Esophagus muscularis mucosa (tissue), 4 donors: ENCODE measurements at regions not wholly inside any gene's neighbourhood (a gene's known extent, or its start where the extent isn't known, plus 50 kb on each side); places are given as distances from the start of the nearest gene placed in this dataset.

Experiments used
- DNase-seq: peaks from one replicate; pipeline ENCODE4 v3.0.0-alpha.2; 2017; ENCODE audit errors: extremely low spot score
- H3K27ac ChIP-seq, 4 donors: fragments of 200-600 bp; sonication (generic); replicated peaks in 1 of 4; 1 replicate in 3 of 4; 2 replicates in 1 of 4; pipeline ENCODE4 v1.5.1; 2016 to 2019; ENCODE audit warnings: mild to moderate bottlenecking in 1 of 4
- H3K27me3 ChIP-seq, 4 donors: fragments of 200-600 bp; sonication (generic); one replicate each; pipeline versions ENCODE4 v1.5.1 to v1.6.0; 2016 to 2019
- H3K36me3 ChIP-seq, 4 donors: fragments of 200-600 bp; sonication (generic); one replicate each; pipeline ENCODE4 v1.5.1; 2016 to 2019
- H3K4me1 ChIP-seq, 4 donors: fragments of 200-600 bp; sonication (generic); one replicate each; pipeline ENCODE4 v1.5.1; 2016 to 2019
- H3K4me3 ChIP-seq, 4 donors: fragments of 200-600 bp; sonication (generic); 1 replicate in 2 of 4; 2 replicates in 2 of 4; pipeline ENCODE4 v1.5.1; 2016 to 2019; ENCODE audit warnings: mild to moderate bottlenecking in 4 of 4, moderate library complexity in 1 of 4
- H3K9me3 ChIP-seq, 4 donors: fragments of 200-600 bp; sonication (generic); 1 replicate in 3 of 4; 2 replicates in 1 of 4; pipeline ENCODE4 v1.5.1; 2016 to 2019
- CTCF ChIP-seq, 3 experiments: fragments of 200-600 bp in 2 of 3; fragments of 450-650 bp in 1 of 3; sonication (generic) in 2 of 3; IDR thresholded peaks; one replicate each; pipeline ENCODE4 v1.5.1; 2017 to 2019; ENCODE audit warnings: antibody characterized with exemption in 3 of 3, mild to moderate bottlenecking in 2 of 3, moderate library complexity in 1 of 3
- EP300 ChIP-seq: sonication (generic); formaldehyde crosslinking; IDR thresholded peaks from one replicate; pipeline ENCODE4 v1.6.1; 2017; ENCODE audit warnings: antibody characterized with exemption
- POLR2A ChIP-seq: fragments of 450-650 bp; IDR thresholded peaks from one replicate; pipeline ENCODE4 v1.6.1; 2017; ENCODE audit warnings: antibody characterized with exemption, moderate library complexity, mild to moderate bottlenecking, low read depth
- POLR2AphosphoS5 ChIP-seq, 2 donors: sonication (generic); formaldehyde crosslinking; IDR thresholded peaks; one replicate each; pipeline ENCODE4 v1.6.1; 2017; ENCODE audit warnings: antibody characterized with exemption in 2 of 2
- WGBS: methylation state at CpG from one replicate; pipeline ENCODE4 v1.1.5; 2018; 5-methylcytosine and 5-hydroxymethylcytosine counted together
- intact Hi-C: fragments of 100-400 bp; cut with DNase I; formaldehyde crosslinking; loops from one replicate; pipeline ENCODE4 v1.15.1; 2023

- no peaks in the 10 kb centered on the region for H3K4me1 ChIP-seq
- TF ChIP-seq POLR2AphosphoS5 (IDR thresholded peaks at IDR 0.05) (no peak), POLR2A (no peak), EP300 (no peak), CTCF (IDR thresholded peaks at IDR 0.05) (no peak)
- H3K27me3 ChIP-seq = no peaks in the 10 kb centered on the region
- no peaks in the 10 kb centered on the region for H3K9me3 ChIP-seq
- no peaks in the 10 kb centered on the region for H3K36me3 ChIP-seq
- no peak overlapping the region for H3K4me3 ChIP-seq
- intact Hi-C loops = no loop called here
- no peak overlapping the region for H3K27ac ChIP-seq
- WGBS = 95% methylated on average over 8 of the region's 8 CpGs
- DNase-seq = no peak
Measured at GRCh38 chr4:13262816-13263215, 221.3 kb downstream of the RAB28 start.

- intact Hi-C loops = no loop called here
- no peaks in the 10 kb centered on the region for H3K9me3 ChIP-seq
- H3K36me3 ChIP-seq = no peaks in the 10 kb centered on the region
- TF ChIP-seq POLR2A (no peak), EP300 (no peak), CTCF (IDR thresholded peaks at IDR 0.05) (no peak), POLR2AphosphoS5 (IDR thresholded peaks at IDR 0.05) (no peak)
- no peaks in the 10 kb centered on the region for H3K27me3 ChIP-seq
- no peak overlapping the region for H3K27ac ChIP-seq
- H3K4me1 ChIP-seq = no peaks in the 10 kb centered on the region
- WGBS = 45% methylated on average over 1 of the region's 1 CpG
- no peak for DNase-seq
- no peak overlapping the region for H3K4me3 ChIP-seq
Measured at GRCh38 chr4:13261486-13262257, 222.5 kb downstream of the RAB28 start.

- Histone ChIP-seq H3K4me1 (no peaks in the 10 kb centered on the region), H3K36me3 (no peaks in the 10 kb centered on the region), H3K4me3 (no peak overlapping the region), H3K27me3 (no peaks in the 10 kb centered on the region), H3K27ac (no peak overlapping the region), H3K9me3 (no peaks in the 10 kb centered on the region)
- DNase-seq = no peak
- TF ChIP-seq POLR2AphosphoS5 (IDR thresholded peaks at IDR 0.05) = no peak
- TF ChIP-seq POLR2A = no peak
- no peak for TF ChIP-seq EP300
- no peak for TF ChIP-seq CTCF (IDR thresholded peaks at IDR 0.05)
- intact Hi-C loops = no loop called here
- 91% methylated on average over 1 of the region's 1 CpG for WGBS
Measured at GRCh38 chr4:13260513-13260912, 223.6 kb downstream of the RAB28 start.

GRCh38 chr4:13250263-13250662 lies 233.9 kb downstream of the RAB28 start:
- H3K9me3 ChIP-seq = peaks cover 0 to 22% (median 12%) of the 10 kb centered on the region in 4 donors
- no peaks in the 10 kb centered on the region for H3K27me3 ChIP-seq
- intact Hi-C loops = no loop called here
- no peak for TF ChIP-seq POLR2AphosphoS5 (IDR thresholded peaks at IDR 0.05)
- TF ChIP-seq EP300 = no peak
- no peak for TF ChIP-seq POLR2A
- TF ChIP-seq CTCF (IDR thresholded peaks at IDR 0.05) = no peak
- H3K36me3 ChIP-seq = no peaks in the 10 kb centered on the region
- no peak overlapping the region for H3K27ac ChIP-seq
- H3K4me3 ChIP-seq = no peak overlapping the region
- no peaks in the 10 kb centered on the region for H3K4me1 ChIP-seq
- 81% methylated on average over 3 of the region's 3 CpGs for WGBS
- DNase-seq = no peak
